Loucy (cell line): ENCODE measurements at regions not wholly inside any gene's neighbourhood (a gene's known extent, or its start where the extent isn't known, plus 50 kb on each side); places are given as distances from the start of the nearest gene placed in this dataset.

ENCODE experiments used
- CTCF ChIP-seq: fragments of 200-600 bp; sonication (generic); conservative IDR thresholded peaks from 2 replicates; pipeline ENCODE4 v1.5.1; 2014; ENCODE audit warnings: mild to moderate bottlenecking, antibody characterized with exemption, low read length
- EZH2phosphoT487 ChIP-seq: fragments of 200-600 bp; IDR thresholded peaks from 2 replicates; pipeline ENCODE4 v1.6.1; 2018; ENCODE audit warnings: antibody characterized with exemption, mild to moderate bottlenecking, moderate library complexity, borderline replicate concordance

- TF ChIP-seq CTCF = no peak
- TF ChIP-seq EZH2phosphoT487 = no peak
These were observed 238.1 kb downstream of the TMEM182 start for GRCh38 chr2:102999958-103000357.
